Mesendoderm (in vitro differentiated cells): ENCODE measurements at regions not wholly inside any gene's neighbourhood (a gene's known extent, or its start where the extent isn't known, plus 50 kb on each side); places are given as distances from the start of the nearest gene placed in this dataset.
A peak's percentile ranks its signal among the peaks of the same experiment; 100 is the strongest.
"Not testable (repeated sequence)": the region's sequence is repeated elsewhere in the genome, so short reads cannot be mapped to it uniquely, and the experiment has no call there.

Source experiments
- DNase-seq: peaks from one replicate; pipeline ENCODE4 v3.0.0; 2013
- H2AK5ac ChIP-seq: 2 replicates; pipeline ENCODE4 v1.6.1; 2013; ENCODE audit warnings: low read length, inconsistent platforms
- H2BK120ac ChIP-seq: 2 replicates; pipeline ENCODE4 v1.6.1; 2013; ENCODE audit warnings: low read depth, mild to moderate bottlenecking, low read length, moderate library complexity, mixed read lengths
- H2BK15ac ChIP-seq: replicated peaks from 2 replicates; pipeline ENCODE4 v1.6.1; 2013; ENCODE audit warnings: low read depth, mild to moderate bottlenecking, moderate library complexity
- H2BK5ac ChIP-seq: 2 replicates; pipeline ENCODE4 v1.6.1; 2013; ENCODE audit warnings: low read length, inconsistent platforms
- H3K18ac ChIP-seq: 2 replicates; pipeline ENCODE4 v1.6.1; 2013; ENCODE audit warnings: mild to moderate bottlenecking, low read length, mixed read lengths
- H3K23ac ChIP-seq: one replicate; pipeline ENCODE4 v1.6.1; 2013; ENCODE audit warnings: low read length
- H3K27ac ChIP-seq: 2 replicates; pipeline ENCODE4 v1.5.1; 2013; ENCODE audit warnings: low read depth, mild to moderate bottlenecking, inconsistent platforms, low read length, moderate library complexity
- H3K27me3 ChIP-seq: 2 replicates; pipeline ENCODE4 v1.6.1; 2013; ENCODE audit warnings: low read length, control low read depth, mild to moderate bottlenecking, inconsistent platforms; ENCODE audit not compliant: insufficient read depth, poor library complexity
- H3K36me3 ChIP-seq: 2 replicates; pipeline ENCODE4 v1.6.1; 2013; ENCODE audit warnings: low read length, inconsistent platforms; ENCODE audit not compliant: control insufficient read depth, insufficient read depth
- H3K4ac ChIP-seq: one replicate; pipeline ENCODE4 v1.6.1; 2013; ENCODE audit warnings: low read depth, mild to moderate bottlenecking, low read length, moderate library complexity
- H3K4me1 ChIP-seq: 2 replicates; pipeline ENCODE4 v1.6.1; 2013; ENCODE audit warnings: low read depth, low read length, inconsistent platforms; ENCODE audit not compliant: control insufficient read depth
- H3K4me2 ChIP-seq: 2 replicates; pipeline ENCODE4 v1.6.1; 2013; ENCODE audit warnings: low read length
- H3K4me3 ChIP-seq: 2 replicates; pipeline ENCODE4 v1.5.1; 2013; ENCODE audit warnings: mild to moderate bottlenecking, low read length
- H3K56ac ChIP-seq: one replicate; pipeline ENCODE4 v1.6.1; 2013; ENCODE audit warnings: low read length
- H3K79me1 ChIP-seq: 2 replicates; pipeline ENCODE4 v1.6.1; 2013; ENCODE audit warnings: low read length, inconsistent platforms
- H3K79me2 ChIP-seq: 2 replicates; pipeline ENCODE4 v1.6.1; 2013; ENCODE audit warnings: mild to moderate bottlenecking, low read length; ENCODE audit not compliant: control insufficient read depth, insufficient read depth
- H3K9ac ChIP-seq: 2 replicates; pipeline ENCODE4 v1.6.1; 2013; ENCODE audit warnings: low read length, inconsistent platforms
- H4K5ac ChIP-seq: one replicate; pipeline ENCODE4 v1.6.1; 2013; ENCODE audit warnings: low read length
- H4K8ac ChIP-seq: one replicate; pipeline ENCODE4 v1.6.1; 2013; ENCODE audit warnings: low read depth, mild to moderate bottlenecking, control low read depth, low read length, moderate library complexity
- WGBS: extraction: QIAGEN DNeasy Blood & Tissue Kit; methylation state at CpG from one replicate; pipeline ENCODE4 v1.1.7; 2013; ENCODE audit warnings: low lambda C conversion rate, missing lambda C conversion rate; ENCODE audit not compliant: insufficient coverage; ENCODE audit errors: extremely low coverage; 5-methylcytosine and 5-hydroxymethylcytosine counted together

GRCh38 chr4:18690291-18690955, 668.9 kb upstream of the LCORL start:
- Histone ChIP-seq H3K23ac (no peak overlapping the region), H3K4me3 (no peak overlapping the region), H2BK120ac (peak overlapping the region; percentile 92), H2AK5ac (no peak overlapping the region), H3K4me1 (peaks cover 9% of the 10 kb centered on the region), H3K27ac (peak overlapping the region; percentile 92), H4K5ac (no peak overlapping the region), H3K18ac (peak overlapping the region; percentile 84), H3K4ac (no peak overlapping the region), H3K9ac (peak overlapping the region; percentile 40), H3K79me2 (no peaks in the 10 kb centered on the region), H2BK5ac (peak overlapping the region; percentile 91), H3K79me1 (no peaks in the 10 kb centered on the region), H2BK15ac (peak overlapping the region; percentile 99), H3K56ac (peak overlapping the region; percentile 45), H3K36me3 (no peaks in the 10 kb centered on the region), H4K8ac (no peak overlapping the region), H3K4me2 (no peak overlapping the region), H3K27me3 (no peaks in the 10 kb centered on the region)
- no peak for DNase-seq
- WGBS = no CpG with 5 or more reads among the region's 2 CpGs

DNA sequence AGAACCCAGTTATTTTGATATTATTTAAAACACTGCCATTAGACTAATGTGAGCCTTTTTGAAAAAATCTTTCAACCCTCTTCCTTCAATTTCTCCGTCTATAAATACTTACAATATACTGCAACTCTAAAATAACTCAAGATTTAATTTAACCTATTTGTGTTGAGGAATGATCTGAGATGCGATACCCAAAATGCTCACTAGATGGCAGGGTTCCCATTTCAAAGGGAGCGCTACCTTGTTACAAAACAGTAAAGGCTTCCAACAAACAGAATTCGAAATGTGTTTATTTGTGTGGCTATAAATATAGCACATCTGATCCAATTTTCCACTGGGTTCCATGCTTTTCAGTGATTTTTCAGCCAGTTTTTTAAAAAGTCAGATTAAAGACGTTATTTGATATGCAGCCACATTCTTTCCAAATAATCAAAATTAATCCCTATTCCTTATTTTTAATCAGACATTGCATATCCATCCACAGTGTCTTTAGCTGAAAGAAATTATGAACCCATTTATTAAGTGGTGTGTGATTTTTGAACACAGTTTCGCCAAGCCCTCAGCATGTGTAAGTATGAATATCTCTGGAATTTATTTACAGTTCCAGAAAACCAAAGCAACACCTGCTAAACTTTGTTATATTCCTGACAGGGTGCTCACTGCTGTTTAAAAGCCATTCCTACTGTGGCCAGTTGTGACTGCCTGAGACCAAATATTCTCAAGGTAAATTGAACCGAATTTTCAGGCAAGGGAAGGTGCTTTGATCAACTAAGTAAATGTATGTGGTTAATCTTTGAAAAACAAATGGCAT, 668.0 kb upstream of the LCORL start:
- Histone ChIP-seq H3K18ac (peak overlapping the region; percentile 96), H3K4me3 (no peak overlapping the region), H2AK5ac (peak overlapping the region; percentile 65), H4K5ac (peak overlapping the region; percentile 78), H3K79me2 (no peaks in the 10 kb centered on the region), H3K9ac (peak overlapping the region; percentile 37), H4K8ac (no peak overlapping the region), H3K79me1 (no peaks in the 10 kb centered on the region), H3K4ac (peak overlapping the region; percentile 31), H2BK5ac (peak overlapping the region; percentile 88), H3K4me1 (peaks cover 9% of the 10 kb centered on the region), H3K27me3 (no peaks in the 10 kb centered on the region), H3K4me2 (no peak overlapping the region), H3K27ac (peak overlapping the region; percentile 91), H3K23ac (no peak overlapping the region), H2BK120ac (peak overlapping the region; percentile 98), H3K56ac (peak overlapping the region; percentile 68), H3K36me3 (no peaks in the 10 kb centered on the region), H2BK15ac (no peak overlapping the region)
- DNase-seq = peak; percentile 73
- WGBS = no CpG with 5 or more reads among the region's 7 CpGs

GRCh38 chr4:18688351-18688750, 666.8 kb upstream of the LCORL start:
- not testable (repeated sequence) for H3K18ac ChIP-seq, H3K27ac ChIP-seq, H2BK120ac ChIP-seq, H2BK15ac ChIP-seq, H3K4me3 ChIP-seq, H4K5ac ChIP-seq, H3K36me3 ChIP-seq, H2BK5ac ChIP-seq, H3K9ac ChIP-seq, H3K4me2 ChIP-seq, H3K79me1 ChIP-seq, H2AK5ac ChIP-seq, H3K79me2 ChIP-seq, H3K4ac ChIP-seq, H3K23ac ChIP-seq, H3K56ac ChIP-seq, H4K8ac ChIP-seq, H3K4me1 ChIP-seq, H3K27me3 ChIP-seq
- DNase-seq = peak; percentile 22
- WGBS = no CpG with 5 or more reads among the region's 9 CpGs

DNA sequence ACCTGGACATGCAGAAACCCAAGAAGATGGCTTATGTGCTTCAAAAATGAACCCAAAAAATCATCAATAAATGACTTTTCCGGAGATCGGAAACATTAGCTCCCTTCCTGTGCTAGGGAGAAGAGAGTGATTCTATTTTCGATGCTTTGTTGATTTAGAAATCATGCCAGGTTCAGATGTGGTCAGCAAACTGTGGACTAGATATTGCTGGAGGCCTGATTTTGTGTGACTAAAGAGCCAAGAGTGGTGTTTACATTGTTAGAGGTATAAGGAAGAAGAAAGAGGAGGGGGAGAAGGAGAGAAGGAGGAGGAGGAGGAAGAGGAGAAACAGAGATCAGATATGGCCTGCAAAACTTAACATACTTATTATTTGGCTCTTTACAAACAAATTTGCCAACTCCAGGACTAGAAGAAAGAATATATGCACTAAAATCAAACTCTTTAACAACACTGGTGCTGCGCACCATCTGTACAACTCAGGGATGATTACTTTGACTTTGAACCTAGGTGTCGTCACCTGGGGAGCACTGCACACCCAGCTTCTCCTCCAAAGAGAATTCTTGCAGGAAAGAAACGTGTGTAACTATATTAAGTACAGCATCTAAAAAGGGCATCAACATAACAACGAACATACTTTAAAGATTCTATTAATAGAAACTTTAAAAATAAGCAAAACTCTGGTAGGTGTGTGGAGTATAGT, 664.9 kb upstream of the LCORL start:
- WGBS = no CpG with 5 or more reads among the region's 7 CpGs
- Histone ChIP-seq H4K5ac (no peak overlapping the region), H3K36me3 (no peaks in the 10 kb centered on the region), H3K18ac (no peak overlapping the region), H2BK15ac (no peak overlapping the region), H3K4ac (no peak overlapping the region), H3K4me2 (no peak overlapping the region), H3K27me3 (no peaks in the 10 kb centered on the region), H2BK120ac (no peak overlapping the region), H3K23ac (no peak overlapping the region), H3K4me3 (no peak overlapping the region), H4K8ac (no peak overlapping the region), H3K56ac (no peak overlapping the region), H2BK5ac (no peak overlapping the region), H3K9ac (no peak overlapping the region), H2AK5ac (no peak overlapping the region), H3K79me2 (no peaks in the 10 kb centered on the region), H3K4me1 (peaks cover 9% of the 10 kb centered on the region), H3K27ac (no peak overlapping the region), H3K79me1 (no peaks in the 10 kb centered on the region)
- no peak for DNase-seq

- H3K4me2 ChIP-seq = no peak overlapping the region
- no peaks in the 10 kb centered on the region for H3K36me3 ChIP-seq
- H4K5ac ChIP-seq = no peak overlapping the region
- DNase-seq = no peak
- no peak overlapping the region for H3K56ac ChIP-seq
- no CpG with 5 or more reads among the region's 4 CpGs for whole genome bisulfite sequencing
- no peak overlapping the region for H3K27ac ChIP-seq
- no peak overlapping the region for H3K4me3 ChIP-seq
- no peak overlapping the region for H3K4ac ChIP-seq
- H3K27me3 ChIP-seq = no peaks in the 10 kb centered on the region
- H2BK15ac ChIP-seq = no peak overlapping the region
- no peak overlapping the region for H3K18ac ChIP-seq
- H2AK5ac ChIP-seq = no peak overlapping the region
- no peak overlapping the region for H2BK5ac ChIP-seq
- no peak overlapping the region for H2BK120ac ChIP-seq
- H3K9ac ChIP-seq = no peak overlapping the region
- H3K23ac ChIP-seq = no peak overlapping the region
- H4K8ac ChIP-seq = no peak overlapping the region
- H3K79me2 ChIP-seq = no peaks in the 10 kb centered on the region
- no peaks in the 10 kb centered on the region for H3K79me1 ChIP-seq
- H3K4me1 ChIP-seq = peaks cover 3% of the 10 kb centered on the region
Observed at GRCh38 chr4:18684932-18685331, 663.4 kb upstream of the LCORL start.
